ENCODE measurements at regions not wholly inside any gene's neighbourhood (a gene's known extent, or its start where the extent isn't known, plus 50 kb on each side); places are given as distances from the start of the nearest gene placed in this dataset.

DNA sequence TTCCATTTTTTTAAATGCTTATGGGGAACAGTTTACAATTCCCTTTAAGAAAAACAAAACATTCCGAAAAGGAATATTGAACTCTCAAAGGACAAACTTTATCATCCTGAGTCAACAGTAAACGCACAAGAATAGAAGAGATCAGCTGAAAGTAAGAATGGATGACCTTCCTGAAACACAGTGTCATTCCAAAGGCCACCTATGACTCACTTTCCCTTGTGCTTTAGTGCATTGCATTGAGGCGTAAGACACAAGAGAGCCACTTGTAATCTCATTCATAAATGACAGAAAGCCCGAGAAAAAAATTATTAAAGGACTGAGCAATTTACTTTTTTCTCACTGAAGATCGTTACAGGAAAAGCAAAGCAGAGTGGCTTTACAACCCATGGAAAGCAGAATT, 1062.4 kb upstream of the DIAPH2 start:
- TF ChIP-seq, protein P1, sequence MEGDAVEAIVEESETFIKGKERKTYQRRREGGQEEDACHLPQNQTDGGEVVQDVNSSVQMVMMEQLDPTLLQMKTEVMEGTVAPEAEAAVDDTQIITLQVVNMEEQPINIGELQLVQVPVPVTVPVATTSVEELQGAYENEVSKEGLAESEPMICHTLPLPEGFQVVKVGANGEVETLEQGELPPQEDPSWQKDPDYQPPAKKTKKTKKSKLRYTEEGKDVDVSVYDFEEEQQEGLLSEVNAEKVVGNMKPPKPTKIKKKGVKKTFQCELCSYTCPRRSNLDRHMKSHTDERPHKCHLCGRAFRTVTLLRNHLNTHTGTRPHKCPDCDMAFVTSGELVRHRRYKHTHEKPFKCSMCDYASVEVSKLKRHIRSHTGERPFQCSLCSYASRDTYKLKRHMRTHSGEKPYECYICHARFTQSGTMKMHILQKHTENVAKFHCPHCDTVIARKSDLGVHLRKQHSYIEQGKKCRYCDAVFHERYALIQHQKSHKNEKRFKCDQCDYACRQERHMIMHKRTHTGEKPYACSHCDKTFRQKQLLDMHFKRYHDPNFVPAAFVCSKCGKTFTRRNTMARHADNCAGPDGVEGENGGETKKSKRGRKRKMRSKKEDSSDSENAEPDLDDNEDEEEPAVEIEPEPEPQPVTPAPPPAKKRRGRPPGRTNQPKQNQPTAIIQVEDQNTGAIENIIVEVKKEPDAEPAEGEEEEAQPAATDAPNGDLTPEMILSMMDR (IDR thresholded peaks at IDR 0.05): no peak
- no peak for TF ChIP-seq POLR2A (IDR thresholded peaks at IDR 0.05)
